Endothelial cell of umbilical vein (primary cell): ENCODE measurements at regions not wholly inside any gene's neighbourhood (a gene's known extent, or its start where the extent isn't known, plus 50 kb on each side); places are given as distances from the start of the nearest gene placed in this dataset.

Experiments used
- BruUV-seq: library from RNA; stranded (reverse); fragments of 400-500 nt; replicated peaks from 2 replicates; lab custom pipeline; 2021; lab: Mats Ljungman, UMichigan
- CTCF ChIA-PET: fragments of 300-600, 350-600 bp; sonication (Branson Sonifier 250); formaldehyde crosslinking; loops from one replicate; lab custom pipeline; 2021; ENCODE audit warnings: antibody characterized with exemption, inconsistent platforms; lab: Charles Lee
- POLR2A ChIA-PET: fragments of 300-600, 350-600 bp; sonication (Branson Sonifier 250); formaldehyde crosslinking; loops from one replicate; lab custom pipeline; 2021; ENCODE audit warnings: antibody characterized with exemption, inconsistent platforms; lab: Charles Lee
- DNase-seq: peaks from one replicate; pipeline ENCODE4 v3.0.0-alpha.2; 2011; ENCODE audit warnings: low read depth, low spot score
- FAIRE-seq: peaks from 2 replicates; lab custom pipeline; 2011; peaks lifted over from hg19 to GRCh38; lab: Jason Lieb, UNC
- H2AFZ ChIP-seq: 2 replicates; pipeline ENCODE4 v1.6.0; 2012; ENCODE audit warnings: low read depth, low read length, control low read depth, inconsistent platforms
- H3K27ac ChIP-seq: 2 replicates; pipeline ENCODE4 v1.5.1; 2011; ENCODE audit warnings: low read depth, mild to moderate bottlenecking, control low read depth, low read length, moderate library complexity; ENCODE audit not compliant: insufficient read depth
- H3K27me3 ChIP-seq, 2 experiments: 2 replicates each; pipeline versions ENCODE4 v1.6.0 to v1.6.1; 2011; ENCODE audit warnings: low read length in 2 of 2, mixed read lengths in 1 of 2; ENCODE audit not compliant: control insufficient read depth in 2 of 2, insufficient read depth in 2 of 2
- H3K36me3 ChIP-seq, 2 experiments: 2 replicates in 1 of 2; 3 replicates in 1 of 2; pipeline ENCODE4 v1.5.1; 2011; ENCODE audit warnings: low read length in 2 of 2, mild to moderate bottlenecking in 1 of 2, moderate library complexity in 1 of 2; ENCODE audit not compliant: control insufficient read depth in 2 of 2, insufficient read depth in 2 of 2; ENCODE audit errors: extremely low read depth in 1 of 2
- H3K4me1 ChIP-seq: 3 replicates; pipeline ENCODE4 v1.5.1; 2011; ENCODE audit warnings: mild to moderate bottlenecking, low read length; ENCODE audit not compliant: control insufficient read depth, insufficient read depth; ENCODE audit errors: extremely low read depth
- H3K4me2 ChIP-seq: 2 replicates; pipeline ENCODE4 v1.6.1; 2011; ENCODE audit warnings: low read length, control low read depth, mixed read lengths; ENCODE audit not compliant: insufficient read depth
- H3K4me3 ChIP-seq, 3 experiments: fragments of 200-600 bp in 1 of 3; sonication (generic), shearing (Covaris generic) in 1 of 3; replicated peaks in 1 of 3; 2 replicates each; pipeline ENCODE4 v1.5.1; 2011 to 2016; ENCODE audit warnings: control low read depth in 3 of 3, low read length in 3 of 3, mild to moderate bottlenecking in 2 of 3, inconsistent platforms in 1 of 3, low read depth in 1 of 3, moderate library complexity in 1 of 3; ENCODE audit not compliant: insufficient read depth in 1 of 3
- H3K79me2 ChIP-seq: 2 replicates; pipeline ENCODE4 v1.6.0; 2012; ENCODE audit warnings: low read length, inconsistent platforms; ENCODE audit not compliant: control insufficient read depth, insufficient read depth
- H3K9ac ChIP-seq: replicated peaks from 2 replicates; pipeline ENCODE3; 2011; ENCODE audit warnings: low read length, control low read depth; ENCODE audit not compliant: insufficient read depth; ENCODE audit errors: extremely low read depth
- H3K9me1 ChIP-seq: replicated peaks from 3 replicates; pipeline ENCODE4 v1.6.0; 2011; ENCODE audit warnings: mild to moderate bottlenecking, low read length; ENCODE audit not compliant: control insufficient read depth, insufficient read depth; ENCODE audit errors: extremely low read depth
- H3K9me3 ChIP-seq: replicated peaks from 2 replicates; pipeline ENCODE4 v1.5.1; 2012; ENCODE audit warnings: low read length, inconsistent platforms; ENCODE audit not compliant: control insufficient read depth, insufficient read depth
- H4K20me1 ChIP-seq: replicated peaks from 2 replicates; pipeline ENCODE3; 2011; ENCODE audit warnings: mild to moderate bottlenecking, low read length; ENCODE audit not compliant: control insufficient read depth, insufficient read depth; ENCODE audit errors: extremely low read depth
- EZH2 ChIP-seq: IDR thresholded peaks from 2 replicates; pipeline ENCODE4 v1.6.1; 2012; ENCODE audit warnings: borderline replicate concordance, low read depth, mild to moderate bottlenecking, moderate library complexity, low read length, inconsistent platforms; ENCODE audit not compliant: severe bottlenecking
- FOS ChIP-seq: IDR thresholded peaks from 2 replicates; pipeline ENCODE4 v1.6.1; 2011; ENCODE audit warnings: mild to moderate bottlenecking, low read length, moderate library complexity, borderline replicate concordance; ENCODE audit not compliant: insufficient read depth
- GATA2 ChIP-seq: IDR thresholded peaks from 2 replicates; pipeline ENCODE4 v1.7.0; 2011; ENCODE audit warnings: low read depth, mild to moderate bottlenecking, moderate library complexity, mixed read lengths, low read length; ENCODE audit not compliant: insufficient read length, insufficient read depth
- JUN ChIP-seq: IDR thresholded peaks from 2 replicates; pipeline ENCODE4 v1.6.1; 2011; ENCODE audit warnings: borderline replicate concordance, low read depth; ENCODE audit not compliant: insufficient read length, insufficient read depth
- MYC ChIP-seq: IDR thresholded peaks from one replicate; pipeline ENCODE4 v1.6.1; 2011; ENCODE audit warnings: mild to moderate bottlenecking, low read depth, low read length
- POLR2A ChIP-seq: IDR thresholded peaks from 2 replicates; pipeline ENCODE4 v1.6.1; 2012; ENCODE audit warnings: low read depth, mild to moderate bottlenecking, control low read depth, low read length
- POLR2AphosphoS5 ChIP-seq: IDR thresholded peaks from 2 replicates; pipeline ENCODE4 v1.6.1; 2012; ENCODE audit warnings: low read depth, mild to moderate bottlenecking, control low read depth, low read length, moderate library complexity; ENCODE audit not compliant: insufficient read depth
- dilution Hi-C: fragments of 300-500 bp; cut with MboI; formaldehyde crosslinking; loops from one replicate; pipeline ENCODE4 v1.15.0; 2019; ENCODE audit warnings: low sequenced_read_pairs; ENCODE audit not compliant: extremely low pct_ligation_motif_present
- intact Hi-C: fragments of 100-400 bp; cut with micrococcal nuclease; formaldehyde crosslinking; loops from one replicate; pipeline ENCODE4 v1.10.0; 2022
- TF ChIP-seq, protein P1 (sequence below): IDR thresholded peaks from 2 replicates; pipeline ENCODE4 v1.6.1; 2011; ENCODE audit not compliant: insufficient read depth, insufficient read length
- TF ChIP-seq, protein P2 (sequence below), 2 donors: IDR thresholded peaks; 1 replicate in 1 of 2; 2 replicates in 1 of 2; pipeline ENCODE4 v1.5.1; 2011; ENCODE audit warnings: low read length in 2 of 2, mild to moderate bottlenecking in 2 of 2, moderate library complexity in 2 of 2, control low read depth in 1 of 2, inconsistent platforms in 1 of 2, low read depth in 1 of 2; ENCODE audit not compliant: insufficient read depth in 1 of 2; ENCODE audit errors: extremely low read depth in 1 of 2

DNA sequence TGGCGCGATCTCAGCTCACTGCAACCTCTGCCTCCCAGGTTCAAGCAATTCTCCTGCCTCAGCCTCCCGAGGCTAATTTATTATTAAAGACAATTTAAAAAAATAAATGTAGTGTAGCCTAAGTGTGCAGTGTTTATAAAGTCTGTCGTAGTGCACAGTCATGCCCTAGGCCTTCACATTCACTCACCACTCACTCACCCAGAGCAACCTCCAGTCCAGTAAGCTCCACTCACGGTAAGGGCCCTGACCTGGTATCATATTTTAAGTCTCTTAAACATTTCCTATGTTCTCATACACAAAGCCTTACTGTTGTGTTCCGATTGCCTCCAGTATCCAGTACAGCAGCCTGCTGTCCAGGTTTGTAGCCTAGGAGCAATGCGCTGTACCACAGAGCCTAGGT is 168.2 kb upstream of the FOXQ1 start:
- CTCF ChIA-PET, result no interaction called here
- no peaks in the 10 kb centered on the region for H3K79me2 ChIP-seq
- dilution Hi-C loops (no loop called here), intact Hi-C loops (no loop called here)
- H3K27me3 ChIP-seq, result no peaks in the 10 kb centered on the region
- no peaks in the 10 kb centered on the region for H3K36me3 ChIP-seq
- H3K9me1 ChIP-seq, result no peaks in the 10 kb centered on the region
- DNase-seq (no peak), FAIRE-seq (no peak)
- TF ChIP-seq JUN, result no peak
- no peaks in the 10 kb centered on the region for H3K4me1 ChIP-seq
- POLR2A ChIA-PET, result no interaction called here
- no peaks in the 10 kb centered on the region for H4K20me1 ChIP-seq
- no peak overlapping the region for H3K4me3 ChIP-seq
- H2AFZ ChIP-seq, result no peak overlapping the region
- H3K4me2 ChIP-seq, result no peak overlapping the region
- H3K9ac ChIP-seq, result no peak overlapping the region
- BruUV-seq, result no TSS peak
- no peaks in the 10 kb centered on the region for H3K9me3 ChIP-seq
- no peak overlapping the region for H3K27ac ChIP-seq

DNA sequence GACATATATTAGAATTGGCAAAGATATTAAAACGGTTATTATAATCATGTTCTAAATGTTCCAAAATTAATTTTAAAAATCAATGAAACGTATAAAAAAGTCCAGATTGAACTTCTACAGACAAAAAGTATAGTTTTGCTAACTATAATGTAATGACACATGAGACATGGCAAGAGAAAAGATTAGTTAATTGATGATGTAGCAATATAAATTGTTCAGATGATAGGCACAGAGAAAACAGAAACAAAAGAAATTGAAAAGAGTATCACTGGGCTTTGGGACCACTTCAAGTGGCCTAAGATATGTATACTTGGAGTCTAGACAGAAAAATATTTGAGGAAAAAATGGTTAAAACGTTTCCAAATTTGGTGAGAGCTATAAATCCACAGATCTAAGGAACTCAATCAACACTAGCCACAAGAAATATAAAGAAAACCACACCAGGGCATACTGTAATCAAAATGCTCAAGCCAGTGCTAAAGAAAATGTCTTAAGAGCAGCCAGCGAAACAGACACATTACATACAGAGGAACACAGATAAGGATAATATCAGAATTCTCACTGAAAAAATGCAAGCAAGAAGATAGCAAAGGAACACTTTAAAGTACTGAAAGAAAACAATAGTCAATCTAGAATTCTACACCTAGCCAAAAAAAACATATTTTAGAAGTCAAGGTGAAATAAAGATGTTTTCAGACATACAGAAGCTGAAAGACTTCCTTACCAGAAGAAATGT is 172.6 kb upstream of the FOXQ1 start:
- TF ChIP-seq POLR2AphosphoS5 (no peak), EZH2 (no peak), POLR2A (no peak), FOS (no peak), MYC (no peak), JUN (no peak), GATA2 (no peak)
- TF ChIP-seq, protein P1, sequence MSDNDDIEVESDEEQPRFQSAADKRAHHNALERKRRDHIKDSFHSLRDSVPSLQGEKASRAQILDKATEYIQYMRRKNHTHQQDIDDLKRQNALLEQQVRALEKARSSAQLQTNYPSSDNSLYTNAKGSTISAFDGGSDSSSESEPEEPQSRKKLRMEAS, result no peak
- TF ChIP-seq, protein P2, sequence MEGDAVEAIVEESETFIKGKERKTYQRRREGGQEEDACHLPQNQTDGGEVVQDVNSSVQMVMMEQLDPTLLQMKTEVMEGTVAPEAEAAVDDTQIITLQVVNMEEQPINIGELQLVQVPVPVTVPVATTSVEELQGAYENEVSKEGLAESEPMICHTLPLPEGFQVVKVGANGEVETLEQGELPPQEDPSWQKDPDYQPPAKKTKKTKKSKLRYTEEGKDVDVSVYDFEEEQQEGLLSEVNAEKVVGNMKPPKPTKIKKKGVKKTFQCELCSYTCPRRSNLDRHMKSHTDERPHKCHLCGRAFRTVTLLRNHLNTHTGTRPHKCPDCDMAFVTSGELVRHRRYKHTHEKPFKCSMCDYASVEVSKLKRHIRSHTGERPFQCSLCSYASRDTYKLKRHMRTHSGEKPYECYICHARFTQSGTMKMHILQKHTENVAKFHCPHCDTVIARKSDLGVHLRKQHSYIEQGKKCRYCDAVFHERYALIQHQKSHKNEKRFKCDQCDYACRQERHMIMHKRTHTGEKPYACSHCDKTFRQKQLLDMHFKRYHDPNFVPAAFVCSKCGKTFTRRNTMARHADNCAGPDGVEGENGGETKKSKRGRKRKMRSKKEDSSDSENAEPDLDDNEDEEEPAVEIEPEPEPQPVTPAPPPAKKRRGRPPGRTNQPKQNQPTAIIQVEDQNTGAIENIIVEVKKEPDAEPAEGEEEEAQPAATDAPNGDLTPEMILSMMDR (IDR thresholded peaks at IDR 0.05; ENCODE audit: extremely low read depth in 1 of 2, insufficient read depth in 1 of 2, low read depth in 1 of 2, low read length in 2 of 2), result no peak
- no peaks in the 10 kb centered on the region for H4K20me1 ChIP-seq
- no TSS peak for BruUV-seq
- ChIA-PET CTCF (no interaction called here), POLR2A (no interaction called here)
- H3K4me3 ChIP-seq, result no peak overlapping the region
- no peaks in the 10 kb centered on the region for H3K4me1 ChIP-seq
- no peaks in the 10 kb centered on the region for H3K9me1 ChIP-seq
- no peaks in the 10 kb centered on the region for H3K27me3 ChIP-seq
- H3K27ac ChIP-seq, result no peak overlapping the region
- FAIRE-seq (no peak), DNase-seq (no peak)
- H3K9me3 ChIP-seq, result no peaks in the 10 kb centered on the region
- no peaks in the 10 kb centered on the region for H3K36me3 ChIP-seq
- H3K9ac ChIP-seq, result no peak overlapping the region
- H2AFZ ChIP-seq, result no peak overlapping the region
- dilution Hi-C loops, result no loop called here
- H3K4me2 ChIP-seq, result no peak overlapping the region
- H3K79me2 ChIP-seq, result no peaks in the 10 kb centered on the region
- intact Hi-C loops, result no loop called here
